ENCODE measurements at regions not wholly inside any gene's neighbourhood (a gene's known extent, or its start where the extent isn't known, plus 50 kb on each side); places are given as distances from the start of the nearest gene placed in this dataset.

- DNase-seq = no peak
- TF ChIP-seq CTCF (IDR thresholded peaks at IDR 0.05) = no peak
- TF ChIP-seq POLR2A (IDR thresholded peaks at IDR 0.05) = no peak
- H3K27me3 ChIP-seq = no peaks in the 10 kb centered on the region
- H3K9me3 ChIP-seq = no peaks in the 10 kb centered on the region
- H3K36me3 ChIP-seq = no peaks in the 10 kb centered on the region
- intact Hi-C loops (cut with DNase I) = no loop called here
- no peaks in the 10 kb centered on the region for H3K4me1 ChIP-seq
- no peak overlapping the region for H3K4me3 ChIP-seq
- H3K27ac ChIP-seq = no peak overlapping the region
Measured at GRCh38 chr7:41333511-41333910, 369.4 kb downstream of the INHBA start.

GRCh38 chr7:41331194-41331593 is 371.7 kb downstream of the INHBA start:
- 89 to 90% methylated on average over 9 of the region's 9 CpGs for WGBS, 2 donors
- Histone ChIP-seq H3K4me1 (no peaks in the 10 kb centered on the region), H3K36me3 (no peaks in the 10 kb centered on the region), H3K27ac (no peak overlapping the region), H3K4me3 (no peak overlapping the region), H3K9me3 (no peaks in the 10 kb centered on the region), H3K27me3 (no peaks in the 10 kb centered on the region)
- intact Hi-C loops (cut with DNase I) = no loop called here
- DNase-seq = no peak
- TF ChIP-seq POLR2A (IDR thresholded peaks at IDR 0.05) (no peak), CTCF (IDR thresholded peaks at IDR 0.05) (no peak)

- Histone ChIP-seq H3K27ac (no peak overlapping the region), H3K27me3 (no peaks in the 10 kb centered on the region), H3K36me3 (no peaks in the 10 kb centered on the region), H3K4me1 (no peaks in the 10 kb centered on the region), H3K9me3 (no peaks in the 10 kb centered on the region), H3K4me3 (no peak overlapping the region)
- WGBS, 2 donors = 89 to 94% methylated on average over 3 of the region's 3 CpGs
- intact Hi-C loops (cut with DNase I) = no loop called here
- no peak for DNase-seq
- TF ChIP-seq CTCF (IDR thresholded peaks at IDR 0.05) (no peak), POLR2A (IDR thresholded peaks at IDR 0.05) (no peak)
Measured at GRCh38 chr7:41328544-41328943, 374.3 kb downstream of the INHBA start.

- no peak overlapping the region for H3K4me3 ChIP-seq
- H3K36me3 ChIP-seq = no peaks in the 10 kb centered on the region
- DNase-seq = no peak
- intact Hi-C loops (cut with DNase I) = no loop called here
- 71 to 88% methylated on average over 3 of the region's 3 CpGs for WGBS, 2 donors
- no peaks in the 10 kb centered on the region for H3K27me3 ChIP-seq
- TF ChIP-seq CTCF (IDR thresholded peaks at IDR 0.05) = no peak
- no peak for TF ChIP-seq POLR2A (IDR thresholded peaks at IDR 0.05)
- no peaks in the 10 kb centered on the region for H3K4me1 ChIP-seq
- H3K27ac ChIP-seq = no peak overlapping the region
- no peaks in the 10 kb centered on the region for H3K9me3 ChIP-seq
Measured at GRCh38 chr7:41328131-41328530, 374.8 kb downstream of the INHBA start.

GRCh38 chr7:41326616-41327015 is 376.3 kb downstream of the INHBA start:
- no peak overlapping the region for H3K4me3 ChIP-seq
- H3K36me3 ChIP-seq = no peaks in the 10 kb centered on the region
- no peaks in the 10 kb centered on the region for H3K4me1 ChIP-seq
- no peak for DNase-seq
- intact Hi-C loops (cut with DNase I) = no loop called here
- no peaks in the 10 kb centered on the region for H3K27me3 ChIP-seq
- TF ChIP-seq POLR2A (IDR thresholded peaks at IDR 0.05) (no peak), CTCF (IDR thresholded peaks at IDR 0.05) (no peak)
- H3K27ac ChIP-seq = no peak overlapping the region
- WGBS, 2 donors = 15 to 37% methylated on average over 1 of the region's 1 CpG
- H3K9me3 ChIP-seq = no peaks in the 10 kb centered on the region
